ENCODE measurements at regions not wholly inside any gene's neighbourhood (a gene's known extent, or its start where the extent isn't known, plus 50 kb on each side); places are given as distances from the start of the nearest gene placed in this dataset.

DNA sequence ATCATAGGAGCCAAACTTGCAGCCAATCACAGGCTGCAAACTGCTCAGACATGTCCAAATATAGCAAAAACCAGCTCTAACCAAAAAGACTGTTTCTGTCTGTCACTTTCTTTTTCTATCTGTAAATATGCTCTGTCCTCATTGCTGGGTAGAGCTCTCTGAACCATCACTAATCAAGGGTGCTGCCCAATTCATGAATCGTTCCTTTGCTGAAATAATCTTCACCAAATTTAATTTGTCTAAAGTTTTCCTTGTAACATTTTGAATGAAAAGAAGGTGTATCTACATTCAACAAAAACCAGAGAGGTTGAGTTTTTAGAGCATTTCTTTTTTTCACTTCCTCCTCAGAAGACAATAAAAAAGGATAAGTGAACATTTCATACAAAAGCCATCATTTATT, 1221.7 kb upstream of the ADGRL2 start:
- no peaks in the 10 kb centered on the region for H3K27me3 ChIP-seq
- DNase-seq, result no peak
- H3K36me3 ChIP-seq, result no peaks in the 10 kb centered on the region
- TF ChIP-seq CTCF (IDR thresholded peaks at IDR 0.05), result no peak
- intact Hi-C loops (cut with DNase I; ENCODE audit: low total_unique reads), result no loop called here
- H3K9me3 ChIP-seq, result no peaks in the 10 kb centered on the region
- no peaks in the 10 kb centered on the region for H3K4me1 ChIP-seq
- H3K27ac ChIP-seq, result no peak overlapping the region
- no peak overlapping the region for H3K4me3 ChIP-seq

GRCh38 chr1:80566867-80567266, 1233.9 kb upstream of the ADGRL2 start:
- Histone ChIP-seq H3K9me3 (no peaks in the 10 kb centered on the region), H3K36me3 (no peaks in the 10 kb centered on the region), H3K4me1 (no peaks in the 10 kb centered on the region), H3K27me3 (no peaks in the 10 kb centered on the region), H3K4me3 (no peak overlapping the region), H3K27ac (no peak overlapping the region)
- DNase-seq, result no peak
- no peak for TF ChIP-seq CTCF (IDR thresholded peaks at IDR 0.05)
- intact Hi-C loops (cut with DNase I; ENCODE audit: low total_unique reads), result no loop called here

- intact Hi-C loops (cut with DNase I; ENCODE audit: low total_unique reads), result no loop called here
- H3K4me3 ChIP-seq, result no peak overlapping the region
- DNase-seq, result no peak
These were observed 1234.6 kb upstream of the ADGRL2 start for GRCh38 chr1:80566123-80566522.

DNA sequence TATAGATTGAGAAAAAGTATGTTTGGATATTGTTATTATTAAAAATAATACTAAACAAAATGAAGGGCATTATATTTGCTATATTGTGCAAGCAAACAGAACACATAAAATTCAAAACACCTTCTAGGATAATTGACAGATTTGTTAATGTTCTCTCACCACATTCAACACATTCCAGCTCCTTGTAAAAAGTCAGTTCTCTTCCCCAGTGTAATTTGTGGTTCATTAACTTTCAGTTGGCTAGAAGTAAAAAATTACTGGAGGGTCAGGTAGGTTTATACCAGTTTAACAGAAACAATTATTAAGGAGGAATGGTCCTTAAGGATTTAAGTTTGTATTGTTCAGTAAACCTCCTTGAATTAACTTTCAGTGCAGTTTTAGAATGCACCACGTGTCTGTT, 1235.3 kb upstream of the ADGRL2 start:
- DNase-seq, result no peak
- H3K27me3 ChIP-seq, result no peaks in the 10 kb centered on the region
- H3K4me3 ChIP-seq, result no peak overlapping the region
- H3K9me3 ChIP-seq, result no peaks in the 10 kb centered on the region
- no peaks in the 10 kb centered on the region for H3K36me3 ChIP-seq
- no peaks in the 10 kb centered on the region for H3K4me1 ChIP-seq
- intact Hi-C loops (cut with DNase I; ENCODE audit: low total_unique reads), result no loop called here
- no peak overlapping the region for H3K27ac ChIP-seq
- no peak for TF ChIP-seq CTCF (IDR thresholded peaks at IDR 0.05)

More at GRCh38 chr1:80566123-80566522, 1234.6 kb upstream of the ADGRL2 start:
- Histone ChIP-seq H3K9me3 (no peaks in the 10 kb centered on the region), H3K27me3 (no peaks in the 10 kb centered on the region), H3K36me3 (no peaks in the 10 kb centered on the region), H3K27ac (no peak overlapping the region), H3K4me1 (no peaks in the 10 kb centered on the region)
- TF ChIP-seq CTCF (IDR thresholded peaks at IDR 0.05), result no peak

- no peak for DNase-seq
- TF ChIP-seq CTCF (IDR thresholded peaks at IDR 0.05), result no peak
- no peak overlapping the region for H3K27ac ChIP-seq
- no peak overlapping the region for H3K4me3 ChIP-seq
- no peaks in the 10 kb centered on the region for H3K36me3 ChIP-seq
- intact Hi-C loops (cut with DNase I; ENCODE audit: low total_unique reads), result no loop called here
- H3K4me1 ChIP-seq, result no peaks in the 10 kb centered on the region
- H3K9me3 ChIP-seq, result no peaks in the 10 kb centered on the region
- no peaks in the 10 kb centered on the region for H3K27me3 ChIP-seq
These were observed 1258.5 kb upstream of the ADGRL2 start for GRCh38 chr1:80542231-80542630.

GRCh38 chr1:80540596-80540995, 1260.1 kb upstream of the ADGRL2 start:
- intact Hi-C loops (cut with DNase I; ENCODE audit: low total_unique reads), result no loop called here
- Histone ChIP-seq H3K36me3 (no peaks in the 10 kb centered on the region), H3K4me3 (no peak overlapping the region), H3K27me3 (no peaks in the 10 kb centered on the region), H3K9me3 (no peaks in the 10 kb centered on the region), H3K4me1 (no peaks in the 10 kb centered on the region), H3K27ac (no peak overlapping the region)
- TF ChIP-seq CTCF (IDR thresholded peaks at IDR 0.05), result no peak
- no peak for DNase-seq

Data from tibial artery (tissue), 4 donors.